CD14-positive monocyte (primary cell): ENCODE measurements at regions not wholly inside any gene's neighbourhood (a gene's known extent, or its start where the extent isn't known, plus 50 kb on each side); places are given as distances from the start of the nearest gene placed in this dataset.

Experiments
- DNase-seq, 3 donors: peaks; one replicate each; pipeline ENCODE4 v3.0.0-alpha.2; 2011 to 2022
- H2AFZ ChIP-seq: 2 replicates; pipeline ENCODE4 v1.6.0; 2012; ENCODE audit warnings: mild to moderate bottlenecking, low read depth, low read length, inconsistent platforms; ENCODE audit not compliant: insufficient read depth, poor library complexity, severe bottlenecking
- H3K27ac ChIP-seq, 2 donors: 1 replicate in 1 of 2; 2 replicates in 1 of 2; pipeline ENCODE4 v1.5.1; 2012 to 2013; ENCODE audit warnings: low read length in 2 of 2, control low read depth in 1 of 2, inconsistent platforms in 1 of 2, low read depth in 1 of 2, mild to moderate bottlenecking in 1 of 2
- H3K27me3 ChIP-seq, 2 donors: one replicate each; pipeline versions ENCODE4 v1.6.0 to v1.6.1; 2011 to 2013; ENCODE audit warnings: low read length in 2 of 2; ENCODE audit not compliant: control insufficient read depth in 2 of 2, insufficient read depth in 2 of 2
- H3K36me3 ChIP-seq, 2 donors: replicated peaks in 1 of 2; 1 replicate in 1 of 2; 2 replicates in 1 of 2; pipeline versions ENCODE4 v1.5.1 to v1.6.1; 2012 to 2013; ENCODE audit warnings: low read length in 2 of 2, control low read depth in 1 of 2, inconsistent platforms in 1 of 2, mild to moderate bottlenecking in 1 of 2; ENCODE audit not compliant: insufficient read depth in 2 of 2, control insufficient read depth in 1 of 2
- H3K4me1 ChIP-seq, 2 donors: 1 replicate in 1 of 2; 2 replicates in 1 of 2; pipeline versions ENCODE4 v1.5.1 to v1.6.1; 2012 to 2013; ENCODE audit warnings: low read length in 2 of 2, control low read depth in 1 of 2, inconsistent platforms in 1 of 2, mild to moderate bottlenecking in 1 of 2, moderate library complexity in 1 of 2; ENCODE audit not compliant: insufficient read depth in 2 of 2, control insufficient read depth in 1 of 2
- H3K4me2 ChIP-seq: replicated peaks from 2 replicates; pipeline ENCODE3; 2012; ENCODE audit warnings: low read length, moderate library complexity, mild to moderate bottlenecking; ENCODE audit not compliant: poor library complexity, severe bottlenecking; ENCODE audit errors: extremely low read depth
- H3K4me3 ChIP-seq, 3 experiments: fragments of 200-600 bp in 1 of 3; sonication (generic) in 1 of 3; replicated peaks in 1 of 3; 1 replicate in 2 of 3; 2 replicates in 1 of 3; pipeline ENCODE4 v1.5.1; 2011 to 2013; ENCODE audit warnings: low read length in 3 of 3, mild to moderate bottlenecking in 3 of 3, control low read depth in 2 of 3, low read depth in 2 of 3, inconsistent platforms in 1 of 3, moderate library complexity in 1 of 3
- H3K79me2 ChIP-seq: 2 replicates; pipeline ENCODE4 v1.6.0; 2012; ENCODE audit warnings: mild to moderate bottlenecking, control low read depth, inconsistent platforms, low read length, moderate library complexity; ENCODE audit not compliant: insufficient read depth
- H3K9ac ChIP-seq: 2 replicates; pipeline ENCODE4 v1.6.0; 2017; ENCODE audit warnings: low read length, mild to moderate bottlenecking; ENCODE audit not compliant: insufficient read depth, poor library complexity, severe bottlenecking
- H3K9me3 ChIP-seq, 2 donors: replicated peaks in 1 of 2; 1 replicate in 1 of 2; 2 replicates in 1 of 2; pipeline versions ENCODE4 v1.5.1 to v1.6.1; 2012 to 2013; ENCODE audit warnings: low read length in 2 of 2, control low read depth in 1 of 2; ENCODE audit not compliant: control insufficient read depth in 1 of 2, insufficient read depth in 1 of 2
- H4K20me1 ChIP-seq: 2 replicates; pipeline ENCODE4 v1.6.0; 2012; ENCODE audit warnings: mild to moderate bottlenecking, low read length, control low read depth, moderate library complexity; ENCODE audit not compliant: insufficient read depth
- H3K27ac Mint-ChIP-seq, 7 donors: one replicate each; pipeline ENCODE4 v1.8.0; 2020; ENCODE audit warnings: mild to moderate bottlenecking in 7 of 7, mixed read lengths in 7 of 7, moderate library complexity in 6 of 7, inconsistent platforms in 2 of 7
- H3K27me3 Mint-ChIP-seq, 3 donors: one replicate each; pipeline ENCODE4 v1.8.0; 2021 to 2022; ENCODE audit warnings: low read depth in 3 of 3, mild to moderate bottlenecking in 3 of 3, mixed read lengths in 3 of 3, moderate library complexity in 3 of 3, inconsistent platforms in 1 of 3
- H3K36me3 Mint-ChIP-seq, 2 donors: one replicate each; pipeline ENCODE4 v1.8.0; 2020; ENCODE audit warnings: mixed read lengths in 2 of 2, inconsistent platforms in 1 of 2, mild to moderate bottlenecking in 1 of 2
- H3K4me1 Mint-ChIP-seq: one replicate; pipeline ENCODE4 v1.8.0; 2020; ENCODE audit warnings: mild to moderate bottlenecking, mixed read lengths
- H3K4me3 Mint-ChIP-seq, 2 donors: one replicate each; pipeline ENCODE4 v1.8.0; 2020; ENCODE audit warnings: mild to moderate bottlenecking in 2 of 2, mixed read lengths in 2 of 2, moderate library complexity in 1 of 2
- H3K9me3 Mint-ChIP-seq, 7 donors: one replicate each; pipeline ENCODE4 v1.8.0; 2020 to 2022; ENCODE audit warnings: mixed read lengths in 7 of 7, mild to moderate bottlenecking in 6 of 7, moderate library complexity in 6 of 7, inconsistent platforms in 2 of 7
- CTCF ChIP-seq: fragments of 200-600 bp; IDR thresholded peaks from one replicate; pipeline ENCODE4 v1.8.0; 2022; ENCODE audit warnings: antibody characterized with exemption, mild to moderate bottlenecking
- WGBS: methylation state at CpG from one replicate; pipeline ENCODE4 v1.1.5; 2013; ENCODE audit warnings: missing lambda C conversion rate; ENCODE audit not compliant: insufficient coverage; 5-methylcytosine and 5-hydroxymethylcytosine counted together
- intact Hi-C, 2 donors: fragments of 100-400 bp; cut with micrococcal nuclease; formaldehyde crosslinking; loops; one replicate each; pipeline versions ENCODE4 v1.15.0 to v1.15.1; 2023

GRCh38 chr7:17144322-17144721 lies 154.1 kb upstream of the AHR start:
- Histone ChIP-seq H3K9me3 (no peaks in the 10 kb centered on the region), H3K9ac (no peak overlapping the region), H3K4me1 (peaks cover 24 to 34% of the 10 kb centered on the region in 2 donors), H3K27me3 (no peaks in the 10 kb centered on the region), H3K79me2 (no peaks in the 10 kb centered on the region), H4K20me1 (no peaks in the 10 kb centered on the region), H3K4me3 (no peak overlapping the region), H2AFZ (no peak overlapping the region), H3K4me2 (peak overlapping the region; percentile 23), H3K27ac (peak overlapping the region in 1 of 2 donors; percentile 88), H3K36me3 (no peaks in the 10 kb centered on the region)
- Mint-ChIP-seq H3K27me3 (peaks cover 0 to 1% (median 0%) of the 10 kb centered on the region in 3 donors), H3K9me3 (no peaks in the 10 kb centered on the region), H3K4me1 (peaks cover 29% of the 10 kb centered on the region), H3K4me3 (peak overlapping the region in 1 of 2 donors; percentile 36), H3K36me3 (peaks cover 2 to 3% of the 10 kb centered on the region in 2 donors), H3K27ac (peak overlapping the region; percentile 47 to 96 (median 88))
- DNase-seq: peak; percentile 80 to 89 (median 81)
- TF ChIP-seq CTCF: no peak
- intact Hi-C loops: loop anchor here in 1 of 2 donors (10.0 kb wide), 1 partner anchor 80 kb away; no protein-coding TSS in a partner anchor
- 60% methylated on average over 1 of the region's 4 CpGs for WGBS

DNA sequence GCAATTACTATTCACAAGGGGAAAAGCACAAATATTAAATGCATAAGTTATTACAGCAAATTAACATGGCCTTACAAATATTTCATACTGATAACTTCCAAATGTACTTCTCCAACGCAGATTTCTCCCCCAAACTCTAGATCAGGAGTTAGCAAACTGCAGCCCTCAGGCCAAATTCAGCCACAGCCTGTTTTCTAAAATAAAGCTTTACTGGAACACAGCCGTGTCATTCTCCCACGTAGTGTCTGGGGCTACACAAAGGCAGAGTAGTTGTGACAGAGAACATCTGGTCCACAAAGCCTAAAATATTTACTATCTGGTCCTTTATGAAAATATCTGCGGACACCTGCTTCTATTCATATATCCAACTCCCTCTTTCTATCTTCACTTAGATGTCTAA lies 151.8 kb upstream of the AHR start:
- Histone ChIP-seq H3K27ac (no peak overlapping the region), H3K9me3 (no peaks in the 10 kb centered on the region), H3K4me3 (no peak overlapping the region), H4K20me1 (no peaks in the 10 kb centered on the region), H3K9ac (no peak overlapping the region), H3K27me3 (no peaks in the 10 kb centered on the region), H3K4me2 (no peak overlapping the region), H3K36me3 (no peaks in the 10 kb centered on the region), H3K4me1 (peaks cover 45 to 57% of the 10 kb centered on the region in 2 donors), H2AFZ (no peak overlapping the region), H3K79me2 (no peaks in the 10 kb centered on the region)
- Mint-ChIP-seq H3K27ac (peak overlapping the region in 1 of 7 donors; percentile 53), H3K27me3 (no peaks in the 10 kb centered on the region), H3K9me3 (no peaks in the 10 kb centered on the region), H3K4me3 (no peak overlapping the region), H3K4me1 (peaks cover 50% of the 10 kb centered on the region), H3K36me3 (peaks cover 2 to 3% of the 10 kb centered on the region in 2 donors)
- DNase-seq: no peak
- no peak for TF ChIP-seq CTCF
- WGBS: 85% methylated on average over 4 of the region's 4 CpGs
- intact Hi-C loops: loop anchor here in 1 of 2 donors (10.0 kb wide), 1 partner anchor 82 kb away; no protein-coding TSS in a partner anchor
